Gastrocnemius medialis (tissue), 4 donors: ENCODE measurements at regions not wholly inside any gene's neighbourhood (a gene's known extent, or its start where the extent isn't known, plus 50 kb on each side); places are given as distances from the start of the nearest gene placed in this dataset.

Experiments used
- ATAC-seq, 2 donors: fragments of 150-250 bp; one replicate each; pipeline ENCODE4 v1.9.1; 2016
- DNase-seq, 2 donors: peaks; one replicate each; pipeline ENCODE4 v3.0.0-alpha.2; 2019
- H3K27ac ChIP-seq, 4 donors: fragments of 200-600 bp; sonication (generic); 1 replicate in 1 of 4; 2 replicates in 3 of 4; pipeline ENCODE4 v1.5.1; 2016 to 2018; ENCODE audit warnings: mild to moderate bottlenecking in 2 of 4, moderate library complexity in 1 of 4
- H3K27me3 ChIP-seq, 3 donors: fragments of 200-600 bp; sonication (generic) in 2 of 3; 1 replicate in 1 of 3; 2 replicates in 2 of 3; pipeline versions ENCODE4 v1.5.1 to v1.6.0; 2016 to 2019; ENCODE audit warnings: mild to moderate bottlenecking in 1 of 3, moderate library complexity in 1 of 3
- H3K36me3 ChIP-seq, 2 donors: fragments of 200-600 bp; sonication (generic) in 1 of 2; one replicate each; pipeline ENCODE4 v1.5.1; 2017 to 2018
- H3K4me1 ChIP-seq, 2 donors: fragments of 200-600 bp; sonication (generic) in 1 of 2; one replicate each; pipeline ENCODE4 v1.5.1; 2016 to 2017; ENCODE audit warnings: mild to moderate bottlenecking in 2 of 2
- H3K4me3 ChIP-seq, 4 donors: fragments of 200-600 bp; sonication (generic) in 3 of 4; 1 replicate in 1 of 4; 2 replicates in 3 of 4; pipeline ENCODE4 v1.5.1; 2016 to 2019; ENCODE audit warnings: mild to moderate bottlenecking in 2 of 4
- H3K9me3 ChIP-seq, 3 donors: fragments of 200-600 bp; sonication (generic) in 2 of 3; 1 replicate in 1 of 3; 2 replicates in 2 of 3; pipeline ENCODE4 v1.5.1; 2016 to 2019
- CTCF ChIP-seq, 5 experiments: fragments of 450-650 bp in 3 of 5; fragments of 200-600 bp in 2 of 5; sonication (generic) in 2 of 5; IDR thresholded peaks in 4 of 5; conservative IDR thresholded peaks in 1 of 5; 1 replicate in 4 of 5; 2 replicates in 1 of 5; pipeline ENCODE4 v1.5.1; 2016 to 2019; ENCODE audit warnings: antibody characterized with exemption in 5 of 5, mild to moderate bottlenecking in 3 of 5, moderate library complexity in 3 of 5
- POLR2A ChIP-seq, 2 donors: fragments of 450-650 bp; IDR thresholded peaks; one replicate each; pipeline ENCODE4 v1.6.1; 2017; ENCODE audit warnings: antibody characterized with exemption in 2 of 2, mild to moderate bottlenecking in 2 of 2, moderate library complexity in 2 of 2
- in situ Hi-C, 4 donors: fragments of 200-750 bp; cut with MboI; loops; one replicate each; pipeline versions ENCODE4 v1.15.0 to v1.8.0; 2017; ENCODE audit warnings: low sequenced_read_pairs in 4 of 4
- intact Hi-C: fragments of 100-400 bp; cut with DNase I; formaldehyde crosslinking; loops from one replicate; pipeline ENCODE4 v1.15.1; 2023; ENCODE audit warnings: low total_unique reads

- no peak for TF ChIP-seq POLR2A (IDR thresholded peaks at IDR 0.05)
- H3K4me1 ChIP-seq: peaks cover 9 to 15% of the 10 kb centered on the region in 2 donors
- H3K27ac ChIP-seq: no peak overlapping the region
- no peak overlapping the region for H3K4me3 ChIP-seq
- H3K27me3 ChIP-seq: no peaks in the 10 kb centered on the region
- no peaks in the 10 kb centered on the region for H3K36me3 ChIP-seq
- in situ Hi-C loops (loop anchor here in 1 of 4 donors (25.0 kb wide), 1 partner anchor 108 kb away; no protein-coding TSS in a partner anchor), intact Hi-C loops (no loop called here)
- DNase-seq (no peak), ATAC-seq (no peak)
- H3K9me3 ChIP-seq: no peaks in the 10 kb centered on the region
Observed at GRCh38 chr11:11220786-11221185, 132.3 kb downstream of the CSNK2A3 start.

GRCh38 chr11:11218629-11218986, 134.4 kb downstream of the CSNK2A3 start:
- Histone ChIP-seq H3K4me1 (peaks cover 9 to 15% of the 10 kb centered on the region in 2 donors), H3K27me3 (no peaks in the 10 kb centered on the region), H3K36me3 (no peaks in the 10 kb centered on the region), H3K27ac (peak overlapping the region in 2 of 4 donors; percentile 45 to 66), H3K4me3 (no peak overlapping the region), H3K9me3 (no peaks in the 10 kb centered on the region)
- no peak for TF ChIP-seq POLR2A (IDR thresholded peaks at IDR 0.05)
- TF ChIP-seq CTCF (IDR thresholded peaks at IDR 0.05 in 4 of 5, conservative IDR thresholded peaks at IDR 0.05 in 1 of 5): no peak
- in situ Hi-C loops: loop anchor here in 1 of 4 donors (25.0 kb wide), 1 partner anchor 106 kb away; no protein-coding TSS in a partner anchor
- DNase-seq (peak; percentile 39 to 50), ATAC-seq (peak; percentile 65 to 92)
- intact Hi-C loops: no loop called here

- Histone ChIP-seq H3K9me3 (no peaks in the 10 kb centered on the region), H3K27ac (peak overlapping the region in 2 of 4 donors; percentile 45 to 66), H3K4me1 (peaks cover 9 to 15% of the 10 kb centered on the region in 2 donors), H3K4me3 (no peak overlapping the region), H3K27me3 (no peaks in the 10 kb centered on the region), H3K36me3 (no peaks in the 10 kb centered on the region)
- TF ChIP-seq POLR2A (IDR thresholded peaks at IDR 0.05) (no peak), CTCF (IDR thresholded peaks at IDR 0.05 in 4 of 5, conservative IDR thresholded peaks at IDR 0.05 in 1 of 5) (no peak)
- in situ Hi-C loops: loop anchor here in 1 of 4 donors (25.0 kb wide), 1 partner anchor 106 kb away; no protein-coding TSS in a partner anchor
- ATAC-seq (peak; percentile 58 to 64), DNase-seq (no peak)
- intact Hi-C loops: loop anchor here (1.0 kb wide), 1 partner anchor 30 kb away; no protein-coding TSS in a partner anchor
Observed at GRCh38 chr11:11217929-11218628, 135.0 kb downstream of the CSNK2A3 start.

GRCh38 chr11:11217289-11217928, 135.6 kb downstream of the CSNK2A3 start:
- Histone ChIP-seq H3K4me3 (no peak overlapping the region), H3K27me3 (no peaks in the 10 kb centered on the region), H3K27ac (no peak overlapping the region), H3K36me3 (no peaks in the 10 kb centered on the region), H3K4me1 (peaks cover 9 to 15% of the 10 kb centered on the region in 2 donors), H3K9me3 (no peaks in the 10 kb centered on the region)
- no peak for ATAC-seq
- in situ Hi-C loops: loop anchor here in 1 of 4 donors (25.0 kb wide), 1 partner anchor 105 kb away; no protein-coding TSS in a partner anchor
- TF ChIP-seq CTCF (IDR thresholded peaks at IDR 0.05 in 4 of 5, conservative IDR thresholded peaks at IDR 0.05 in 1 of 5): no peak
- TF ChIP-seq POLR2A (IDR thresholded peaks at IDR 0.05): no peak
- no peak for DNase-seq
- intact Hi-C loops: loop anchor here (1.0 kb wide), 1 partner anchor 29 kb away; no protein-coding TSS in a partner anchor

- in situ Hi-C loops (loop anchor here in 1 of 4 donors (25.0 kb wide), 1 partner anchor 104 kb away; no protein-coding TSS in a partner anchor), intact Hi-C loops (no loop called here)
- Histone ChIP-seq H3K9me3 (no peaks in the 10 kb centered on the region), H3K27ac (no peak overlapping the region), H3K4me1 (peaks cover 9 to 22% of the 10 kb centered on the region in 2 donors), H3K27me3 (no peaks in the 10 kb centered on the region), H3K36me3 (no peaks in the 10 kb centered on the region), H3K4me3 (no peak overlapping the region)
- no peak for ATAC-seq
- TF ChIP-seq CTCF (IDR thresholded peaks at IDR 0.05 in 4 of 5, conservative IDR thresholded peaks at IDR 0.05 in 1 of 5): no peak
- DNase-seq: no peak
Observed at GRCh38 chr11:11215944-11216343, 137.1 kb downstream of the CSNK2A3 start.
